GM18909 (cell line): ENCODE measurements at regions not wholly inside any gene's neighbourhood (a gene's known extent, or its start where the extent isn't known, plus 50 kb on each side); places are given as distances from the start of the nearest gene placed in this dataset.

Source experiments
- ATAC-seq: cut with Tn5 transposase; IDR thresholded peaks from one replicate; pipeline ENCODE4 v1.9.1; 2021; ENCODE audit warnings: mild to moderate bottlenecking; ENCODE audit not compliant: unreplicated experiment, poor library complexity

DNA sequence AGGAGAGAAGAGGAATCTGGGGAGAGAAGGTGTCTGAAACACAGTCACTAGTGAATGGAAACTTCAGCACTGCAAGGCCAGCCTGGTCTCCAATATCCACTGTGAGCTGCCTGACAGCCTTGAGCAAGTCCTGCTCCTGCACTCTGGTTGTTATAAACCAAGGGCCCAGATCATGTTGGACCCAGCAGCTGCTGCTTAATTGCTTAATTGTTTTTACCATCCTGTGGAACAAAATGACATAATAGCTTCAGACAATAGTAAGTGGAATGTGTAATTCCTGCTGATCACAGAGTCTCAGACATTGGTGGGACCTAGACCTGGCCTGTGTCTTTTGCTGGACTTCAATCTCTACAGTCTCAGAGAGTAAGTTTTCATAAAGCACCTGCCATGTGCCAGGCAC lies 833.7 kb downstream of the TFAP2A start:
- ATAC-seq, result no peak

GRCh38 chr6:9576521-9576920 lies 838.4 kb downstream of the TFAP2A start:
- ATAC-seq, result no peak

DNA sequence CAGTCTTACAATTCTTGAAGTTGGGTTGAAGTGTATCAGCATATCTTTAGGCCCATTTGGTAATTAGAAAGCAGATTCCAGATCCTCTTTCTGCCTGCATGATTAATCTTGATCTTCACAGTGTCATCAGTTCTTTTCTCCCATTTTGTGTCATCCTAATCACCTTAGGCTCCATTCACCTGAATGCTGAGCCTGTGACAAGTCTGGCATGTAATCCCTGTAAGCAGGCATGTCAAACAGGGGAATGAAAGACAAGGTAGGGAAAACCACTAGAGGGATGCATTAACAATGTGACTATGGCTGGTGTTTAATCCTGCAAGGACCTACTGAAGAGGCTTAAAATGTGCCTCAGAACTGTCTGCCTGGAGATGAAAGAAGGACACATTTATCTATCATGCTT lies 848.8 kb downstream of the TFAP2A start:
- no peak for ATAC-seq

- no peak for ATAC-seq
Observed at GRCh38 chr6:9564021-9564420, 850.9 kb downstream of the TFAP2A start.

GRCh38 chr6:9563568-9563967 lies 851.3 kb downstream of the TFAP2A start:
- ATAC-seq, result no peak

- ATAC-seq, result no peak
Observed at GRCh38 chr6:9554806-9555205, 860.1 kb downstream of the TFAP2A start.

- ATAC-seq, result no peak
Observed at GRCh38 chr6:9554323-9554722, 860.6 kb downstream of the TFAP2A start.

- ATAC-seq, result no peak
Observed at GRCh38 chr6:9553002-9553401, 861.9 kb downstream of the TFAP2A start.

DNA sequence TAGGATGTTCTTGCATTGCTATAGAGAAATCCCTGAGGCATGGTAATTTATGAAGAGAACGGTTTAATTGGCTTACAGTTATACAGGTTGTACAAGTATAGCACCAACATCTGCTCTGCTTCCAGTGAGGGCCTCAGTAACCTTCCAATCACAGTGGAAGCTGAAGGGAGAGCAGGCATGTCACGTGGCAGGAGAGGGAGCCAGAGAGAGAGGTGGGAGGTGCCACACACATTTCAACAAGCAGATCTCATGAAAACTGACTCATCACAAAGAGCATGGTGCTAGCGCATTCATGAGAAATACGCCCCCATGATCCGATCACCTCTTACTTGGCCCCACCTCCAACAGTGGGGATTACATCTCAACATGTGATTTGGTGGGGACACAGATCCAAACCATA lies 871.2 kb downstream of the TFAP2A start:
- no peak for ATAC-seq

DNA sequence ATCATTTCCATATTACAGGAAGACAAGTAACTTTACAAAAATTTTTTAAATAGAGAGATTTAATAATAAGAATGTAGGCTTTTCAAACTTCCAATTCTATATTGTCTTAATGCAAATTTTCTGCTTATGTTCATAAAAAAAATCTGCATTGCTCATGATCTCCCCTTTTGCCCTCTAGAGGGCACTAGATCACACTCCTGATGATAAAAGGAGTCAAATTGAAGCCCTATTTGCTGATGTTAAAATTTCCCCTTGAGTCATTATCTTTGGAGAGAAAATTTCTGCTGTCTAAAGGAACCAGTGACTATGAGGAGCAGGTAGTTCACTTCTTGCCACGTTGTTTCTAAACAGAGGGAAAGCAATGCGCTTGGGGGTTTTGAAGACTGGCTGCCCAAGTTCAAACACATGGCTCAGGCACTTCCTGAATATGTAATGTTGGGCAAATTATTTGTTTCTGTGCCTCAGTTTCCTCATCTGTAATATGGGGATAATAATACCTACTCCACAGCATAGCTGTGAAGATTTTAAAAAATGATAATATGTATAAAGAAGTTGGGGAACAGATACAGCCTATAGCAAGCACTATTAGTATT lies 874.2 kb downstream of the TFAP2A start:
- ATAC-seq, result peak; percentile 68

- peak; percentile 20 for ATAC-seq
Observed at GRCh38 chr6:9540126-9540525, 874.7 kb downstream of the TFAP2A start.

- no peak for ATAC-seq
Observed at GRCh38 chr6:9539231-9539755, 875.6 kb downstream of the TFAP2A start.

DNA sequence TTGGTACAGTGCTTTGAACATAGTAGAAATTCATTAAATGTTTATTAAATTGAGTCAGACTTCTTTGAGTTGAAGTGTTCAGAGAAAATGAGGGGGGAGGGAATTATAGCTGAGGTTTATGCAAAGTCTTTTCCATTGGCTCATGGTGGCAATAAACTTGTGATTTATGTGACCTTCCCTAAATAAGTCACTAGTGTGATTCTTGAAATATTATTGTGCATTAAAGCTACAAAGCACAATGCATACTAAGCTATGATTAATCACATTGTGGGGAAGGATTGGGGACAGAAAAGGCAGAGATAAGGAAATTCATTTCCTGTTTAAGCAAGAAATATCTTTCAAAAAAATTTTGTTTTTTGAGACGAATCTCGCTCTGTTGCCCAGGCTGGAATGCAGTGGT lies 877.5 kb downstream of the TFAP2A start:
- ATAC-seq, result no peak

DNA sequence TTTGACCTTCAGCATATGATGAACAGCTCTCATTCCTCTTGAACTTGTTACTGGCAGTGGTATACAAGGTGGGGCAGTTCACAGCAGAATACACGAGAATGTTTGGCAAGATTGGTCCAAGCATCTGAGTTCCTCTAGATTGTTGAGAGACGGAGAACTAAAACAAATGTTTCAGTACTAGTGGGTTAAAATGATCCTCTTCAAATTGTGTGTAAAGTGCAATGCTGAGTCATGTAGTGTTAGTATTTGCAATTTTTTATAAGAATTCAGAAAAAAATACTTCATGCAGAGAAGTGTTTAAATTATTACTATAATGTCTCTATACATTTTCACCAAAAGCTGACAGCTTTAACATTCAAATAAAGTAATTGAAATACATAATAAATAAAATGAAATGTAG lies 879.8 kb downstream of the TFAP2A start:
- ATAC-seq, result no peak

GRCh38 chr6:9532621-9533557 lies 882.0 kb downstream of the TFAP2A start:
- ATAC-seq, result no peak

GRCh38 chr6:9527679-9528286 lies 887.1 kb downstream of the TFAP2A start:
- ATAC-seq, result no peak

- no peak for ATAC-seq
Observed at GRCh38 chr6:9523462-9523861, 891.4 kb downstream of the TFAP2A start.

DNA sequence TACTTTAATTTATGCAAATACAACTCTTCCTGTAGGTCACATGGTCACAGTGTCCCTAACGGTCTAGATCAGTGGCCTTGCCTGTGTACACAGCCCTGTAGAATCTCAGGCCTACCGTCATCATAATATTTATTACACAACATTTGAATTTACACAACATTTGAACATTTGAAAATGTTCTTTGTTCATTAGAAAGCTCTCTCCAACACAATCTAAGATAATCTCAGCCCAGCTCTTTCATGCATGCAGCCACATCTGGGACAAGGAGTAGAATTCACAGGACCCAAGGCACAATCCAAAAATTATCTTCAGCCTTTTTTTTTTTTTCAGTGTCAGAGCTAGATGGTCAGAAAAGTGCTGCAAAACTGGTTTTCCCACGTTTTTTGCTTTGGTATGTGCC lies 892.8 kb downstream of the TFAP2A start:
- ATAC-seq, result no peak

- no peak for ATAC-seq
Observed at GRCh38 chr6:9521152-9521530, 893.7 kb downstream of the TFAP2A start.

GRCh38 chr6:9520417-9521151 lies 894.3 kb downstream of the TFAP2A start:
- peak; percentile 49 for ATAC-seq

GRCh38 chr6:9518431-9518830 lies 896.4 kb downstream of the TFAP2A start:
- ATAC-seq, result no peak
